B cell (primary cell): ENCODE measurements at regions not wholly inside any gene's neighbourhood (a gene's known extent, or its start where the extent isn't known, plus 50 kb on each side); places are given as distances from the start of the nearest gene placed in this dataset.

Source experiments
- EZH2 ChIP-seq: IDR thresholded peaks from 2 replicates; pipeline ENCODE4 v1.6.1; 2012; ENCODE audit warnings: borderline replicate concordance, low read depth, mild to moderate bottlenecking, moderate library complexity, low read length; ENCODE audit not compliant: insufficient read depth, poor library complexity, severe bottlenecking
- TF ChIP-seq, protein P1 (sequence below): fragments of 200-600 bp; IDR thresholded peaks from one replicate; pipeline ENCODE4 v1.8.0; 2022; ENCODE audit warnings: antibody characterized with exemption, mild to moderate bottlenecking

DNA sequence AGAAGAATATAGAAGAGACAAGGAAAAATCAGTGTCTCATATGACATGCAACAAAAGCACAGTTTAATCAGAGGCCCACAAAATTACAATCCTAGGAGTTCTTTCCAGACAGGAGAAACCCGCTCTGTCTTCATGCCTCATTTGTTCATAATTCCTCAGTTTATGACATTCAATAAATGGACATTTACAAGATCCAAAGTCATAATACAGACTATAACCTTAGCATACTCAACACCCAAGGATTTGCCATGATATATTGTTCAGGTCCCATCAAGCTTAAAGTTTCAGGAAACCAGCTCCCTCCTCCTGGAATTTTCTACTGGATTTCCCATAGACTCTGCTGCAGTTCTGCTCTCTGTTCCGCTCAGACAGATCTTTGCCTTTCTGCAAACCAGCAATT, 56.4 kb upstream of the POMP start:
- TF ChIP-seq, protein P1, sequence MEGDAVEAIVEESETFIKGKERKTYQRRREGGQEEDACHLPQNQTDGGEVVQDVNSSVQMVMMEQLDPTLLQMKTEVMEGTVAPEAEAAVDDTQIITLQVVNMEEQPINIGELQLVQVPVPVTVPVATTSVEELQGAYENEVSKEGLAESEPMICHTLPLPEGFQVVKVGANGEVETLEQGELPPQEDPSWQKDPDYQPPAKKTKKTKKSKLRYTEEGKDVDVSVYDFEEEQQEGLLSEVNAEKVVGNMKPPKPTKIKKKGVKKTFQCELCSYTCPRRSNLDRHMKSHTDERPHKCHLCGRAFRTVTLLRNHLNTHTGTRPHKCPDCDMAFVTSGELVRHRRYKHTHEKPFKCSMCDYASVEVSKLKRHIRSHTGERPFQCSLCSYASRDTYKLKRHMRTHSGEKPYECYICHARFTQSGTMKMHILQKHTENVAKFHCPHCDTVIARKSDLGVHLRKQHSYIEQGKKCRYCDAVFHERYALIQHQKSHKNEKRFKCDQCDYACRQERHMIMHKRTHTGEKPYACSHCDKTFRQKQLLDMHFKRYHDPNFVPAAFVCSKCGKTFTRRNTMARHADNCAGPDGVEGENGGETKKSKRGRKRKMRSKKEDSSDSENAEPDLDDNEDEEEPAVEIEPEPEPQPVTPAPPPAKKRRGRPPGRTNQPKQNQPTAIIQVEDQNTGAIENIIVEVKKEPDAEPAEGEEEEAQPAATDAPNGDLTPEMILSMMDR = no peak
- TF ChIP-seq EZH2 = no peak
